Limb (tissue), 2 donors: ENCODE measurements at regions not wholly inside any gene's neighbourhood (a gene's known extent, or its start where the extent isn't known, plus 50 kb on each side); places are given as distances from the start of the nearest gene placed in this dataset.

Source experiments
- DNase-seq, 2 donors: peaks; one replicate each; pipeline ENCODE4 v3.0.0-alpha.2; 2016; ENCODE audit errors: extremely low spot score in 2 of 2

GRCh38 chr1:42035205-42035829, 116.6 kb upstream of the HIVEP3 start:
- DNase-seq = peak in 1 of 2 donors; percentile 32

GRCh38 chr1:42034426-42034825, 115.7 kb upstream of the HIVEP3 start:
- no peak for DNase-seq

- DNase-seq = no peak
Observed at GRCh38 chr1:42033629-42034028, 114.9 kb upstream of the HIVEP3 start.

- no peak for DNase-seq
Observed at GRCh38 chr1:42017730-42018129, 99.0 kb upstream of the HIVEP3 start.

- DNase-seq = no peak
Observed at GRCh38 chr1:42017259-42017658, 98.5 kb upstream of the HIVEP3 start.

- DNase-seq = no peak
Observed at GRCh38 chr1:42014823-42015222, 96.1 kb upstream of the HIVEP3 start.

GRCh38 chr1:42013881-42014470, 95.3 kb upstream of the HIVEP3 start:
- no peak for DNase-seq

- DNase-seq = no peak
Observed at GRCh38 chr1:42012852-42013251, 94.1 kb upstream of the HIVEP3 start.

GRCh38 chr1:42010381-42010780, 91.7 kb upstream of the HIVEP3 start:
- no peak for DNase-seq

- DNase-seq = no peak
Observed at GRCh38 chr1:42008264-42008663, 89.5 kb upstream of the HIVEP3 start.

- no peak for DNase-seq
Observed at GRCh38 chr1:42006836-42007235, 88.1 kb upstream of the HIVEP3 start.

- no peak for DNase-seq
Observed at GRCh38 chr1:42006093-42006492, 87.4 kb upstream of the HIVEP3 start.

- no peak for DNase-seq
Observed at GRCh38 chr1:42005530-42005929, 86.8 kb upstream of the HIVEP3 start.

- no peak for DNase-seq
Observed at GRCh38 chr1:42004860-42005259, 86.1 kb upstream of the HIVEP3 start.

GRCh38 chr1:42004322-42004721, 85.6 kb upstream of the HIVEP3 start:
- DNase-seq = no peak

- DNase-seq = no peak
Observed at GRCh38 chr1:42003433-42003832, 84.7 kb upstream of the HIVEP3 start.

- DNase-seq = no peak
Observed at GRCh38 chr1:42002220-42002619, 83.5 kb upstream of the HIVEP3 start.

- no peak for DNase-seq
Observed at GRCh38 chr1:42000766-42001165, 82.0 kb upstream of the HIVEP3 start.

GRCh38 chr1:41999884-42000283, 81.2 kb upstream of the HIVEP3 start:
- no peak for DNase-seq

GRCh38 chr1:41998250-41998649, 79.5 kb upstream of the HIVEP3 start:
- DNase-seq = no peak

GRCh38 chr1:41997153-41997552, 78.4 kb upstream of the HIVEP3 start:
- DNase-seq = no peak

GRCh38 chr1:41995441-41996130, 76.9 kb upstream of the HIVEP3 start:
- no peak for DNase-seq
